ENCODE measurements at regions not wholly inside any gene's neighbourhood (a gene's known extent, or its start where the extent isn't known, plus 50 kb on each side); places are given as distances from the start of the nearest gene placed in this dataset.

- no peak for DNase-seq (ENCODE audit: low read depth in 1 of 2, low spot score in 1 of 2)
- no peak for TF ChIP-seq JUND (IDR thresholded peaks at IDR 0.05; ENCODE audit: low read depth)
- in situ Hi-C loops (cut with HindIII; ENCODE audit: low pct_unique_long_range_greater_than_20kb, low sequenced_read_pairs): no loop called here
Measured at GRCh38 chr1:219489636-219490035, 123.3 kb downstream of the ZC3H11B start.

GRCh38 chr1:219488275-219488674, 124.6 kb downstream of the ZC3H11B start:
- DNase-seq (ENCODE audit: low read depth in 1 of 2, low spot score in 1 of 2): no peak
- in situ Hi-C loops (cut with HindIII; ENCODE audit: low pct_unique_long_range_greater_than_20kb, low sequenced_read_pairs): no loop called here
- no peak for TF ChIP-seq JUND (IDR thresholded peaks at IDR 0.05; ENCODE audit: low read depth)

- in situ Hi-C loops (cut with HindIII; ENCODE audit: low pct_unique_long_range_greater_than_20kb, low sequenced_read_pairs): no loop called here
- no peak for DNase-seq (ENCODE audit: low read depth in 1 of 2, low spot score in 1 of 2)
- no peak for TF ChIP-seq JUND (IDR thresholded peaks at IDR 0.05; ENCODE audit: low read depth)
Measured at GRCh38 chr1:219483530-219483929, 129.4 kb downstream of the ZC3H11B start.

GRCh38 chr1:219480011-219480410, 132.9 kb downstream of the ZC3H11B start:
- in situ Hi-C loops (cut with HindIII; ENCODE audit: low pct_unique_long_range_greater_than_20kb, low sequenced_read_pairs): no loop called here
- DNase-seq (ENCODE audit: low read depth in 1 of 2, low spot score in 1 of 2): no peak
- TF ChIP-seq JUND (IDR thresholded peaks at IDR 0.05; ENCODE audit: low read depth): no peak

GRCh38 chr1:219478811-219479210, 134.1 kb downstream of the ZC3H11B start:
- DNase-seq (ENCODE audit: low read depth in 1 of 2, low spot score in 1 of 2): no peak
- no peak for TF ChIP-seq JUND (IDR thresholded peaks at IDR 0.05; ENCODE audit: low read depth)
- in situ Hi-C loops (cut with HindIII; ENCODE audit: low pct_unique_long_range_greater_than_20kb, low sequenced_read_pairs): no loop called here

GRCh38 chr1:219477861-219478260, 135.0 kb downstream of the ZC3H11B start:
- DNase-seq (ENCODE audit: low read depth in 1 of 2, low spot score in 1 of 2): no peak
- in situ Hi-C loops (cut with HindIII; ENCODE audit: low pct_unique_long_range_greater_than_20kb, low sequenced_read_pairs): no loop called here
- no peak for TF ChIP-seq JUND (IDR thresholded peaks at IDR 0.05; ENCODE audit: low read depth)

GRCh38 chr1:219476716-219477115, 136.2 kb downstream of the ZC3H11B start:
- TF ChIP-seq JUND (IDR thresholded peaks at IDR 0.05; ENCODE audit: low read depth): no peak
- no peak for DNase-seq (ENCODE audit: low read depth in 1 of 2, low spot score in 1 of 2)
- in situ Hi-C loops (cut with HindIII; ENCODE audit: low pct_unique_long_range_greater_than_20kb, low sequenced_read_pairs): no loop called here

- TF ChIP-seq JUND (IDR thresholded peaks at IDR 0.05; ENCODE audit: low read depth): no peak
- in situ Hi-C loops (cut with HindIII; ENCODE audit: low pct_unique_long_range_greater_than_20kb, low sequenced_read_pairs): no loop called here
- no peak for DNase-seq (ENCODE audit: low read depth in 1 of 2, low spot score in 1 of 2)
Measured at GRCh38 chr1:219476116-219476515, 136.8 kb downstream of the ZC3H11B start.

GRCh38 chr1:219472596-219472995, 140.3 kb downstream of the ZC3H11B start:
- in situ Hi-C loops (cut with HindIII; ENCODE audit: low pct_unique_long_range_greater_than_20kb, low sequenced_read_pairs): no loop called here
- no peak for DNase-seq (ENCODE audit: low read depth in 1 of 2, low spot score in 1 of 2)
- no peak for TF ChIP-seq JUND (IDR thresholded peaks at IDR 0.05; ENCODE audit: low read depth)

GRCh38 chr1:219467524-219467923, 145.4 kb downstream of the ZC3H11B start:
- in situ Hi-C loops (cut with HindIII; ENCODE audit: low pct_unique_long_range_greater_than_20kb, low sequenced_read_pairs): no loop called here
- no peak for TF ChIP-seq JUND (IDR thresholded peaks at IDR 0.05; ENCODE audit: low read depth)
- no peak for DNase-seq (ENCODE audit: low read depth in 1 of 2, low spot score in 1 of 2)

- no peak for DNase-seq (ENCODE audit: low read depth in 1 of 2, low spot score in 1 of 2)
- no peak for TF ChIP-seq JUND (IDR thresholded peaks at IDR 0.05; ENCODE audit: low read depth)
- in situ Hi-C loops (cut with HindIII; ENCODE audit: low pct_unique_long_range_greater_than_20kb, low sequenced_read_pairs): no loop called here
Measured at GRCh38 chr1:219466766-219467165, 146.1 kb downstream of the ZC3H11B start.

GRCh38 chr1:219465212-219466093, 147.5 kb downstream of the ZC3H11B start:
- no peak for TF ChIP-seq JUND (IDR thresholded peaks at IDR 0.05; ENCODE audit: low read depth)
- in situ Hi-C loops (cut with HindIII; ENCODE audit: low pct_unique_long_range_greater_than_20kb, low sequenced_read_pairs): no loop called here
- DNase-seq (ENCODE audit: low read depth in 1 of 2, low spot score in 1 of 2): no peak

GRCh38 chr1:219463636-219464035, 149.3 kb downstream of the ZC3H11B start:
- TF ChIP-seq JUND (IDR thresholded peaks at IDR 0.05; ENCODE audit: low read depth): no peak
- DNase-seq (ENCODE audit: low read depth in 1 of 2, low spot score in 1 of 2): no peak
- in situ Hi-C loops (cut with HindIII; ENCODE audit: low pct_unique_long_range_greater_than_20kb, low sequenced_read_pairs): no loop called here

GRCh38 chr1:219461981-219462400, 150.9 kb downstream of the ZC3H11B start:
- TF ChIP-seq JUND (IDR thresholded peaks at IDR 0.05; ENCODE audit: low read depth): no peak
- in situ Hi-C loops (cut with HindIII; ENCODE audit: low pct_unique_long_range_greater_than_20kb, low sequenced_read_pairs): no loop called here
- DNase-seq (ENCODE audit: low read depth in 1 of 2, low spot score in 1 of 2): no peak
